Mesenchymal stem cell (in vitro differentiated cells and primary cell): ENCODE measurements at regions not wholly inside any gene's neighbourhood (a gene's known extent, or its start where the extent isn't known, plus 50 kb on each side); places are given as distances from the start of the nearest gene placed in this dataset.
"Not testable (repeated sequence)": the region's sequence is repeated elsewhere in the genome, so short reads cannot be mapped to it uniquely, and the experiment has no call there.

ENCODE experiments used
- DNase-seq: peaks from one replicate; pipeline ENCODE4 v3.0.0-alpha.2; 2013
- H2AFZ ChIP-seq: one replicate; pipeline ENCODE4 v1.6.1; 2013; ENCODE audit warnings: low read depth, mild to moderate bottlenecking, control low read depth, inconsistent platforms, low read length, moderate library complexity
- H2AK5ac ChIP-seq: 2 replicates; pipeline ENCODE4 v1.6.1; 2013; ENCODE audit warnings: low read length, moderate library complexity, mild to moderate bottlenecking, inconsistent platforms; ENCODE audit not compliant: severe bottlenecking
- H2BK120ac ChIP-seq: one replicate; pipeline ENCODE4 v1.6.1; 2013; ENCODE audit warnings: low read depth, mild to moderate bottlenecking, inconsistent platforms, low read length, moderate library complexity
- H2BK12ac ChIP-seq, 2 experiments: one replicate each; pipeline ENCODE4 v1.6.1; 2013; ENCODE audit warnings: inconsistent platforms in 2 of 2, low read length in 2 of 2, mild to moderate bottlenecking in 2 of 2, moderate library complexity in 2 of 2, control low read depth in 1 of 2
- H2BK15ac ChIP-seq: one replicate; pipeline ENCODE4 v1.6.1; 2013; ENCODE audit warnings: mild to moderate bottlenecking, low read depth, inconsistent platforms; ENCODE audit not compliant: poor library complexity, severe bottlenecking
- H2BK5ac ChIP-seq: 2 replicates; pipeline ENCODE4 v1.6.1; 2013; ENCODE audit warnings: low read depth, mild to moderate bottlenecking, low read length, control low read depth, inconsistent platforms; ENCODE audit not compliant: poor library complexity, severe bottlenecking
- H3K14ac ChIP-seq, 2 experiments: one replicate each; pipeline ENCODE4 v1.6.1; 2013; ENCODE audit warnings: inconsistent platforms in 2 of 2, low read length in 2 of 2, control low read depth in 1 of 2, mild to moderate bottlenecking in 1 of 2, moderate library complexity in 1 of 2
- H3K18ac ChIP-seq, 2 experiments: one replicate each; pipeline ENCODE4 v1.6.1; 2013; ENCODE audit warnings: inconsistent platforms in 2 of 2, low read length in 2 of 2, control low read depth in 1 of 2, low read depth in 1 of 2, mild to moderate bottlenecking in 1 of 2
- H3K23ac ChIP-seq, 2 experiments: one replicate each; pipeline ENCODE4 v1.6.1; 2013; ENCODE audit warnings: inconsistent platforms in 2 of 2, low read length in 2 of 2, mild to moderate bottlenecking in 2 of 2, moderate library complexity in 2 of 2, control low read depth in 1 of 2
- H3K27ac ChIP-seq: 2 replicates; pipeline ENCODE4 v1.5.1; 2013; ENCODE audit warnings: mild to moderate bottlenecking, moderate library complexity, low read length, control low read depth, inconsistent platforms; ENCODE audit not compliant: poor library complexity, severe bottlenecking
- H3K27me3 ChIP-seq, 2 experiments: 2 replicates each; pipeline versions ENCODE4 v1.6.1 to v1.7.0; 2013; ENCODE audit warnings: low read length in 2 of 2, mild to moderate bottlenecking in 2 of 2, moderate library complexity in 2 of 2, control low read depth in 1 of 2, inconsistent platforms in 1 of 2; ENCODE audit not compliant: control insufficient read depth in 1 of 2, insufficient read depth in 1 of 2
- H3K36me3 ChIP-seq, 2 experiments: 2 replicates each; pipeline versions ENCODE4 v1.6.1 to v1.7.0; 2013; ENCODE audit warnings: low read length in 2 of 2, control low read depth in 1 of 2, inconsistent platforms in 1 of 2, low read depth in 1 of 2, mild to moderate bottlenecking in 1 of 2; ENCODE audit not compliant: insufficient read depth in 2 of 2, control insufficient read depth in 1 of 2
- H3K4ac ChIP-seq, 2 experiments: one replicate each; pipeline ENCODE4 v1.6.1; 2013; ENCODE audit warnings: inconsistent platforms in 2 of 2, low read length in 2 of 2, mild to moderate bottlenecking in 2 of 2, moderate library complexity in 2 of 2, control low read depth in 1 of 2, low read depth in 1 of 2
- H3K4me1 ChIP-seq: 2 replicates; pipeline ENCODE4 v1.6.1; 2013; ENCODE audit warnings: low read depth, low read length, control low read depth; ENCODE audit not compliant: control insufficient read depth, insufficient read depth
- H3K4me2 ChIP-seq: 2 replicates; pipeline ENCODE4 v1.6.1; 2013; ENCODE audit warnings: low read length, mild to moderate bottlenecking, inconsistent platforms; ENCODE audit not compliant: poor library complexity, severe bottlenecking
- H3K4me3 ChIP-seq, 2 experiments: 2 replicates each; pipeline versions ENCODE4 v1.5.1 to v1.7.0; 2013; ENCODE audit warnings: low read length in 2 of 2, mild to moderate bottlenecking in 2 of 2, control low read depth in 1 of 2, low read depth in 1 of 2; ENCODE audit not compliant: insufficient read depth in 1 of 2
- H3K79me1 ChIP-seq: replicated peaks from 2 replicates; pipeline ENCODE4 v1.6.1; 2013; ENCODE audit warnings: mild to moderate bottlenecking, control low read depth, low read length, inconsistent platforms; ENCODE audit not compliant: poor library complexity, severe bottlenecking
- H3K9ac ChIP-seq: 2 replicates; pipeline ENCODE4 v1.7.0; 2013; ENCODE audit warnings: mild to moderate bottlenecking, low read length, moderate library complexity
- H3K9me3 ChIP-seq: 2 replicates; pipeline ENCODE4 v1.7.0; 2013; ENCODE audit warnings: mild to moderate bottlenecking, low read length; ENCODE audit not compliant: control insufficient read depth
- H4K8ac ChIP-seq: one replicate; pipeline ENCODE4 v1.6.1; 2013; ENCODE audit warnings: inconsistent platforms, mild to moderate bottlenecking, low read length, moderate library complexity
- H4K91ac ChIP-seq: one replicate; pipeline ENCODE4 v1.6.1; 2013; ENCODE audit warnings: mild to moderate bottlenecking, low read length, inconsistent platforms
- WGBS: methylation state at CpG from one replicate; pipeline ENCODE4 v1.1.7; 2013; ENCODE audit warnings: mixed read lengths; 5-methylcytosine and 5-hydroxymethylcytosine counted together

GRCh38 chr7:91614431-91614830 lies 266.1 kb downstream of the MTERF1 start:
- H2AFZ ChIP-seq = no peak overlapping the region
- no peak overlapping the region for H4K8ac ChIP-seq
- H3K27me3 ChIP-seq = no peaks in the 10 kb centered on the region
- no peak overlapping the region for H3K4me2 ChIP-seq
- H2BK15ac ChIP-seq = no peak overlapping the region
- H3K79me1 ChIP-seq = no peaks in the 10 kb centered on the region
- H2BK120ac ChIP-seq = no peak overlapping the region
- no peak overlapping the region for H3K14ac ChIP-seq
- no peaks in the 10 kb centered on the region for H3K36me3 ChIP-seq
- H3K9ac ChIP-seq = no peak overlapping the region
- no peak overlapping the region for H3K23ac ChIP-seq
- H2BK12ac ChIP-seq = no peak overlapping the region
- no peak overlapping the region for H2AK5ac ChIP-seq
- H3K4me1 ChIP-seq = no peaks in the 10 kb centered on the region
- peaks cover 7% of the 10 kb centered on the region for H3K9me3 ChIP-seq
- no peak overlapping the region for H4K91ac ChIP-seq
- H3K18ac ChIP-seq = no peak overlapping the region
- WGBS = 87% methylated on average over 3 of the region's 4 CpGs
- no peak for DNase-seq
- H3K4ac ChIP-seq = no peak overlapping the region
- no peak overlapping the region for H3K4me3 ChIP-seq
- H3K27ac ChIP-seq = no peak overlapping the region
- no peak overlapping the region for H2BK5ac ChIP-seq

DNA sequence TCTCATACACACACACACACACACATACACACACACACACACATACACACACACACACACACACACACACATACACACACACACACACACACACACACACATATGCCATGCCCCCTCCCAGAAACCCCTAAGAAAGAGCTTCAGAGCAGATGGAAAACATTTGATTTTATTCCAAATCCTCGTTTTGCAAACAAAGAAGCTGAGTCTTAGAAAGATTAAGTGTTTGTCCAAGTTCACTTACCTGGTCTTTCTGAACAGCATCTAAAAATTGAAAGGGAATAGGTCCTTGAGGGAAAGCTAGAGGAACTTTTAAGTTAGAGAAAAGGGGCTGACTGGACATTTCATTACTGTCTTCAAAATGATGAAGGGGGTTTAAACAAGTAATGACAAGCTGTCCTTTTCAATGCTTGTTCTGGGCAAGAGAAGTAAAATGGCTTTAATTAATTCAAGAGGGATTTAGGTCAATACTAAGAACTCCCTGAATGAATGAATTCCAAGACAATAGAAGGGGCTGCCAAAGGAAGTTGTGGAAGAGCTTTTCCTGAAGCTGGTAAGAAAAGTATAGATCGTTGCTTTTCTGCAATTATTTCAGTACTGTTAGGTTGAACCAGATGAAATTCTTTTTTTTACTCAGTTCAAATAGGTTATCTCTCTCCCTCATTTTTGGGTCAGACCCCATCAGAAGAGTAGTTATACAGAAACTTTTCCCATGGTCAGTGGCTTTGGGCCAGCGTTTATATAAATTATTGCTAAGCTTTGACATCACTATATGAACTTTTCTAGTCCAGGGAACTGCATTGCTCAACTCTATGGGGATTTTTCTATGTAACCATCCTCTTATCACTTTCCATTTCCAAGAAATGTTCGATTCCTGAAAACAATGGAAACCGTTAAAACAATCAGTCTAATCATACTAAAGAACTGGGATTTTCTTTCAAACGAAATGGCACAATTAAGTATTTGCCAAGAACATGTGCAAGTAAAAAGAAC lies 261.4 kb downstream of the MTERF1 start:
- no peak overlapping the region for H3K27ac ChIP-seq
- H3K9me3 ChIP-seq = no peaks in the 10 kb centered on the region
- no peak for DNase-seq
- no peak overlapping the region for H3K4me3 ChIP-seq
- no peak overlapping the region for H2BK12ac ChIP-seq
- H3K9ac ChIP-seq = no peak overlapping the region
- H3K27me3 ChIP-seq = no peaks in the 10 kb centered on the region
- H3K4me2 ChIP-seq = no peak overlapping the region
- no peaks in the 10 kb centered on the region for H3K79me1 ChIP-seq
- H4K8ac ChIP-seq = no peak overlapping the region
- H3K23ac ChIP-seq = no peak overlapping the region
- H2AK5ac ChIP-seq = no peak overlapping the region
- H4K91ac ChIP-seq = no peak overlapping the region
- H3K18ac ChIP-seq = no peak overlapping the region
- no peak overlapping the region for H2BK5ac ChIP-seq
- no peak overlapping the region for H3K14ac ChIP-seq
- H2BK15ac ChIP-seq = no peak overlapping the region
- 89% methylated on average over 6 of the region's 6 CpGs for WGBS
- no peak overlapping the region for H2BK120ac ChIP-seq
- no peaks in the 10 kb centered on the region for H3K36me3 ChIP-seq
- H3K4ac ChIP-seq = no peak overlapping the region
- H2AFZ ChIP-seq = no peak overlapping the region
- H3K4me1 ChIP-seq = no peaks in the 10 kb centered on the region

- H3K4me1 ChIP-seq = no peaks in the 10 kb centered on the region
- H3K79me1 ChIP-seq = no peaks in the 10 kb centered on the region
- H2BK5ac ChIP-seq = no peak overlapping the region
- no peak overlapping the region for H2AK5ac ChIP-seq
- no peak overlapping the region for H4K8ac ChIP-seq
- H2BK12ac ChIP-seq = no peak overlapping the region
- H3K4me2 ChIP-seq = no peak overlapping the region
- H2BK120ac ChIP-seq = no peak overlapping the region
- no peaks in the 10 kb centered on the region for H3K27me3 ChIP-seq
- H4K91ac ChIP-seq = no peak overlapping the region
- H3K27ac ChIP-seq = no peak overlapping the region
- no peak overlapping the region for H3K4ac ChIP-seq
- 95% methylated on average over 1 of the region's 1 CpG for WGBS
- no peaks in the 10 kb centered on the region for H3K36me3 ChIP-seq
- no peak overlapping the region for H3K18ac ChIP-seq
- H2BK15ac ChIP-seq = no peak overlapping the region
- H3K9me3 ChIP-seq = no peaks in the 10 kb centered on the region
- no peak overlapping the region for H3K9ac ChIP-seq
- H3K23ac ChIP-seq = no peak overlapping the region
- H3K14ac ChIP-seq = no peak overlapping the region
- no peak overlapping the region for H2AFZ ChIP-seq
- no peak overlapping the region for H3K4me3 ChIP-seq
- no peak for DNase-seq
These were observed 259.7 kb downstream of the MTERF1 start for GRCh38 chr7:91620827-91621226.

DNA sequence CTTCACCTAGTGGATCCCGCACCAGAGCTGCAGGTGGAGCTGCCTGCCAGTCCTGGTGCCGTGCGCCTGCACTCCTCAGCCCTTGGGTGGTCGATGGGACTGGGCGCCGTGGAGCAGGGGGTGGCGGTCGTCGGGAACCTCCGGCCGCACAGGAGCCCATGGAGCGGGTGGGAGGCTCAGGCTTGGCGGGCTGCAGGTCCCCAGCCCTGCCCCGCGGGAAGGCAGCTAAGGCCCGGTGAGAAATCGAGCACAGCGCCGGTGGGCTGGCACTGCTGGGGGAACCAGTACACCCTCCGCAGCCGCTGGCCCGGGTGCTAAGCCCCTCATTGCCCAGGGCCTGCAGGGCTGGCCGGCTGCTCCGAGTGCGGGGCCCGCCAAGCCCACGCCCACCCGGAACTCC lies 253.2 kb downstream of the MTERF1 start:
- H2BK120ac ChIP-seq, H3K4me2 ChIP-seq, H2AFZ ChIP-seq, H2BK5ac ChIP-seq, H2BK12ac ChIP-seq, H3K4me1 ChIP-seq, H3K27me3 ChIP-seq, H3K18ac ChIP-seq, H3K36me3 ChIP-seq, H3K4ac ChIP-seq, H3K9me3 ChIP-seq, H3K23ac ChIP-seq, DNase-seq, H4K91ac ChIP-seq, H2AK5ac ChIP-seq, H3K27ac ChIP-seq, H4K8ac ChIP-seq, H3K79me1 ChIP-seq, H3K9ac ChIP-seq, H3K4me3 ChIP-seq, H3K14ac ChIP-seq, H2BK15ac ChIP-seq: not testable (repeated sequence)
- 94% methylated on average over 18 of the region's 28 CpGs for WGBS
